GM21515 (cell line): ENCODE measurements at regions not wholly inside any gene's neighbourhood (a gene's known extent, or its start where the extent isn't known, plus 50 kb on each side); places are given as distances from the start of the nearest gene placed in this dataset.

Source experiments
- ATAC-seq: cut with Tn5 transposase; IDR thresholded peaks from one replicate; pipeline ENCODE4 v1.9.1; 2021; ENCODE audit not compliant: unreplicated experiment

- ATAC-seq, result no peak
Observed at GRCh38 chr9:19940811-19941535, 152.1 kb upstream of the SLC24A2 start.

- ATAC-seq, result no peak
Observed at GRCh38 chr9:19939734-19940278, 151.0 kb upstream of the SLC24A2 start.

- ATAC-seq, result no peak
Observed at GRCh38 chr9:19938990-19939733, 150.3 kb upstream of the SLC24A2 start.

GRCh38 chr9:19937121-19937520 is 148.3 kb upstream of the SLC24A2 start:
- no peak for ATAC-seq

GRCh38 chr9:19936598-19936997 is 147.8 kb upstream of the SLC24A2 start:
- ATAC-seq, result no peak

- no peak for ATAC-seq
Observed at GRCh38 chr9:19935422-19935821, 146.6 kb upstream of the SLC24A2 start.

GRCh38 chr9:19934301-19934871 is 145.5 kb upstream of the SLC24A2 start:
- no peak for ATAC-seq

GRCh38 chr9:19931098-19931890 is 142.5 kb upstream of the SLC24A2 start:
- ATAC-seq, result no peak

- ATAC-seq, result no peak
Observed at GRCh38 chr9:19927560-19927959, 138.7 kb upstream of the SLC24A2 start.

- no peak for ATAC-seq
Observed at GRCh38 chr9:19926774-19927173, 137.9 kb upstream of the SLC24A2 start.

- ATAC-seq, result peak; percentile 95
Observed at GRCh38 chr9:19925674-19926503, 137.1 kb upstream of the SLC24A2 start.

GRCh38 chr9:19924080-19924479 is 135.2 kb upstream of the SLC24A2 start:
- ATAC-seq, result no peak

- no peak for ATAC-seq
Observed at GRCh38 chr9:19922476-19923118, 133.8 kb upstream of the SLC24A2 start.

- no peak for ATAC-seq
Observed at GRCh38 chr9:19920401-19920800, 131.6 kb upstream of the SLC24A2 start.

- ATAC-seq, result no peak
Observed at GRCh38 chr9:19918630-19919029, 129.8 kb upstream of the SLC24A2 start.

GRCh38 chr9:19914044-19914443 is 125.2 kb upstream of the SLC24A2 start:
- ATAC-seq, result no peak

- no peak for ATAC-seq
Observed at GRCh38 chr9:19913151-19913550, 124.3 kb upstream of the SLC24A2 start.

- ATAC-seq, result no peak
Observed at GRCh38 chr9:19903076-19903475, 114.2 kb upstream of the SLC24A2 start.

GRCh38 chr9:19901586-19901985 is 112.7 kb upstream of the SLC24A2 start:
- ATAC-seq, result no peak

- no peak for ATAC-seq
Observed at GRCh38 chr9:19896161-19896560, 107.3 kb upstream of the SLC24A2 start.
